22Rv1 (cell line): ENCODE measurements at regions not wholly inside any gene's neighbourhood (a gene's known extent, or its start where the extent isn't known, plus 50 kb on each side); places are given as distances from the start of the nearest gene placed in this dataset.

Experiments
- CTCF ChIP-seq: fragments of 450-650 bp; IDR thresholded peaks from 2 replicates; pipeline ENCODE4 v1.5.1; 2017; ENCODE audit warnings: mild to moderate bottlenecking
- ZFX ChIP-seq: fragments of 450-650 bp; IDR thresholded peaks from 2 replicates; pipeline ENCODE4 v1.6.1; 2017; ENCODE audit warnings: antibody characterized with exemption, borderline replicate concordance

DNA sequence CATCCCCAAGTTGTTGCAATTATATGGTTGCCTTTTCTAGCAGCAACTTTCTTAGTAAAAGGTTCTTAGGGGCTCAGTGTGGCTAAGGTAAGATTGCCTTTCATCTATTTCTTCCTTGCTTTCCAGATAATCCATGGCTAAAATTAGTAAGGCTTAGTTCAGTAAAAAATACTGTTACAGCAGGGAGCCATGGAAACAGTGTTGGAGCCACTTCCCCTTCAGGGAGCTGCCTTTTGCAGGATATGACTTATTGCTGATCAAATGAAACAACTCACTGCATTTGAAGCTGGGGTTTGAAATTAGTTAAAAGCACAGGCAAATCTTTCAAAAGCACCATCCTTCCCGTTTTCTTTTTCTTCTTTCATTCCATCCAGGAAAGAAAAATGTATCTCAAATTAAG, 184.3 kb downstream of the C11orf87 start:
- TF ChIP-seq CTCF (no peak), ZFX (no peak)
